Transverse colon (tissue), 3 donors: ENCODE measurements at regions not wholly inside any gene's neighbourhood (a gene's known extent, or its start where the extent isn't known, plus 50 kb on each side); places are given as distances from the start of the nearest gene placed in this dataset.

Source experiments
- EP300 ChIP-seq: sonication (generic); formaldehyde crosslinking; IDR thresholded peaks from one replicate; pipeline ENCODE4 v1.6.1; 2017; ENCODE audit warnings: antibody characterized with exemption, low read depth
- TF ChIP-seq, protein P1 (sequence below), 5 experiments: fragments of 200-600 bp in 3 of 5; fragments of 450-650 bp in 2 of 5; sonication (generic) in 3 of 5; IDR thresholded peaks; 1 replicate in 2 of 5; 2 replicates in 3 of 5; pipeline ENCODE4 v1.5.1; 2016 to 2017; ENCODE audit warnings: antibody characterized with exemption in 5 of 5, inconsistent platforms in 3 of 5, mild to moderate bottlenecking in 2 of 5, moderate library complexity in 1 of 5

DNA sequence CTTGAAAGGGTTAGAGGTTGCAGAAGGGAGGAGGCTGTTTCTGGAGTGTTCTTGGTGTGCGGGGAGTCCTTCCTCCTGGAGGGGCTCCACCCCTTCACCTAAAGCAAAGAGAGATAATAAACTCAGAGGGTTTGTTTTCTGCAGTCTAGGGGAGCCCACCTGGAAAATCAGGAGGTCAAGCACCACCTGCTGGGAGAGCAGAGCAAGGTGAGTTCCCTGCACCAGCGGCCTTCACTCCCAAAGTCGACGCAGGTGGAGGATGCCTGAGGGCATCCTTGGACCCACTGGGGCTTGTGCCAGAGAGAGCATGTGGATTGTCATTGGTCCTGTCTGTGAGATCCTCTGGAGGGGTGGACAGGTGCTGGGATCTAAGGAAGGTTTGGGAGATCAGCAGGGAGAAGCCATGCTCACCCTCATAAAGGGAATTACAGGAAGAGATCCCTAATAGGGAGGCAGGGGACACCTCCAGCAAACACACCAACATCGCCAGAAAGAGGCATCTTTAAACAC lies 116.7 kb downstream of the KCNF1 start:
- TF ChIP-seq, protein P1, sequence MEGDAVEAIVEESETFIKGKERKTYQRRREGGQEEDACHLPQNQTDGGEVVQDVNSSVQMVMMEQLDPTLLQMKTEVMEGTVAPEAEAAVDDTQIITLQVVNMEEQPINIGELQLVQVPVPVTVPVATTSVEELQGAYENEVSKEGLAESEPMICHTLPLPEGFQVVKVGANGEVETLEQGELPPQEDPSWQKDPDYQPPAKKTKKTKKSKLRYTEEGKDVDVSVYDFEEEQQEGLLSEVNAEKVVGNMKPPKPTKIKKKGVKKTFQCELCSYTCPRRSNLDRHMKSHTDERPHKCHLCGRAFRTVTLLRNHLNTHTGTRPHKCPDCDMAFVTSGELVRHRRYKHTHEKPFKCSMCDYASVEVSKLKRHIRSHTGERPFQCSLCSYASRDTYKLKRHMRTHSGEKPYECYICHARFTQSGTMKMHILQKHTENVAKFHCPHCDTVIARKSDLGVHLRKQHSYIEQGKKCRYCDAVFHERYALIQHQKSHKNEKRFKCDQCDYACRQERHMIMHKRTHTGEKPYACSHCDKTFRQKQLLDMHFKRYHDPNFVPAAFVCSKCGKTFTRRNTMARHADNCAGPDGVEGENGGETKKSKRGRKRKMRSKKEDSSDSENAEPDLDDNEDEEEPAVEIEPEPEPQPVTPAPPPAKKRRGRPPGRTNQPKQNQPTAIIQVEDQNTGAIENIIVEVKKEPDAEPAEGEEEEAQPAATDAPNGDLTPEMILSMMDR (IDR thresholded peaks at IDR 0.05): no peak
- no peak for TF ChIP-seq EP300
